ES-I3 (cell line): ENCODE measurements at regions not wholly inside any gene's neighbourhood (a gene's known extent, or its start where the extent isn't known, plus 50 kb on each side); places are given as distances from the start of the nearest gene placed in this dataset.

Experiments
- H3K36me3 ChIP-seq: 2 replicates; pipeline ENCODE4 v1.6.1; 2013; ENCODE audit warnings: mild to moderate bottlenecking, low read length, control low read depth, moderate library complexity; ENCODE audit not compliant: insufficient read depth
- H3K4me1 ChIP-seq: 2 replicates; pipeline ENCODE4 v1.6.1; 2013; ENCODE audit warnings: mild to moderate bottlenecking, control low read depth, low read length; ENCODE audit not compliant: insufficient read depth
- H3K9ac ChIP-seq: 2 replicates; pipeline ENCODE4 v1.6.1; 2013; ENCODE audit warnings: low read depth, mild to moderate bottlenecking, low read length, moderate library complexity
- H3K9me3 ChIP-seq: 2 replicates; pipeline ENCODE4 v1.6.1; 2013; ENCODE audit warnings: mild to moderate bottlenecking, low read length, moderate library complexity; ENCODE audit not compliant: control insufficient read depth, insufficient read depth

- Histone ChIP-seq H3K4me1 (no peaks in the 10 kb centered on the region), H3K9ac (no peak overlapping the region), H3K9me3 (no peaks in the 10 kb centered on the region), H3K36me3 (no peaks in the 10 kb centered on the region)
Observed at GRCh38 chr3:99373088-99373845, 265.1 kb upstream of the COL8A1 start.

GRCh38 chr3:99366663-99367429 lies 271.5 kb upstream of the COL8A1 start:
- Histone ChIP-seq H3K4me1 (no peaks in the 10 kb centered on the region), H3K9me3 (no peaks in the 10 kb centered on the region), H3K9ac (no peak overlapping the region), H3K36me3 (no peaks in the 10 kb centered on the region)

- H3K9ac ChIP-seq = no peak overlapping the region
- H3K4me1 ChIP-seq = no peaks in the 10 kb centered on the region
- H3K36me3 ChIP-seq = no peaks in the 10 kb centered on the region
- no peaks in the 10 kb centered on the region for H3K9me3 ChIP-seq
Observed at GRCh38 chr3:99365979-99366378, 272.4 kb upstream of the COL8A1 start.

- H3K36me3 ChIP-seq = no peaks in the 10 kb centered on the region
- no peak overlapping the region for H3K9ac ChIP-seq
Observed at GRCh38 chr3:99365396-99365795, 273.0 kb upstream of the COL8A1 start.

GRCh38 chr3:99357131-99357530 lies 281.3 kb upstream of the COL8A1 start:
- no peaks in the 10 kb centered on the region for H3K36me3 ChIP-seq
- H3K9me3 ChIP-seq = no peaks in the 10 kb centered on the region
- H3K9ac ChIP-seq = no peak overlapping the region

More at GRCh38 chr3:99365396-99365795, 273.0 kb upstream of the COL8A1 start:
- no peaks in the 10 kb centered on the region for H3K4me1 ChIP-seq
- H3K9me3 ChIP-seq = no peaks in the 10 kb centered on the region

GRCh38 chr3:99356696-99357095 lies 281.7 kb upstream of the COL8A1 start:
- Histone ChIP-seq H3K4me1 (no peaks in the 10 kb centered on the region), H3K9me3 (no peaks in the 10 kb centered on the region), H3K36me3 (no peaks in the 10 kb centered on the region), H3K9ac (no peak overlapping the region)

More at GRCh38 chr3:99357131-99357530, 281.3 kb upstream of the COL8A1 start:
- no peaks in the 10 kb centered on the region for H3K4me1 ChIP-seq

GRCh38 chr3:99355465-99355864 lies 282.9 kb upstream of the COL8A1 start:
- Histone ChIP-seq H3K9me3 (no peaks in the 10 kb centered on the region), H3K4me1 (no peaks in the 10 kb centered on the region), H3K9ac (no peak overlapping the region), H3K36me3 (no peaks in the 10 kb centered on the region)

- Histone ChIP-seq H3K36me3 (no peaks in the 10 kb centered on the region), H3K9me3 (no peaks in the 10 kb centered on the region), H3K4me1 (no peaks in the 10 kb centered on the region), H3K9ac (no peak overlapping the region)
Observed at GRCh38 chr3:99352811-99353210, 285.6 kb upstream of the COL8A1 start.

GRCh38 chr3:99351122-99351521 lies 287.3 kb upstream of the COL8A1 start:
- Histone ChIP-seq H3K4me1 (no peaks in the 10 kb centered on the region), H3K9ac (no peak overlapping the region), H3K9me3 (no peaks in the 10 kb centered on the region), H3K36me3 (no peaks in the 10 kb centered on the region)

GRCh38 chr3:99348451-99348850 lies 289.9 kb upstream of the COL8A1 start:
- no peak overlapping the region for H3K9ac ChIP-seq
- H3K4me1 ChIP-seq = no peaks in the 10 kb centered on the region
- H3K36me3 ChIP-seq = no peaks in the 10 kb centered on the region
- H3K9me3 ChIP-seq = no peaks in the 10 kb centered on the region

- no peaks in the 10 kb centered on the region for H3K9me3 ChIP-seq
Observed at GRCh38 chr3:99344216-99344615, 294.2 kb upstream of the COL8A1 start.

GRCh38 chr3:99342383-99342782 lies 296.0 kb upstream of the COL8A1 start:
- no peaks in the 10 kb centered on the region for H3K36me3 ChIP-seq
- no peak overlapping the region for H3K9ac ChIP-seq
- H3K4me1 ChIP-seq = no peaks in the 10 kb centered on the region
- no peaks in the 10 kb centered on the region for H3K9me3 ChIP-seq

More at GRCh38 chr3:99344216-99344615, 294.2 kb upstream of the COL8A1 start:
- Histone ChIP-seq H3K36me3 (no peaks in the 10 kb centered on the region), H3K9ac (no peak overlapping the region), H3K4me1 (no peaks in the 10 kb centered on the region)

GRCh38 chr3:99339222-99339621 lies 299.2 kb upstream of the COL8A1 start:
- H3K36me3 ChIP-seq = no peaks in the 10 kb centered on the region
- no peaks in the 10 kb centered on the region for H3K9me3 ChIP-seq
- H3K4me1 ChIP-seq = no peaks in the 10 kb centered on the region
- H3K9ac ChIP-seq = no peak overlapping the region

GRCh38 chr3:99332718-99333117 lies 305.7 kb upstream of the COL8A1 start:
- no peaks in the 10 kb centered on the region for H3K4me1 ChIP-seq
- H3K9ac ChIP-seq = no peak overlapping the region
- no peaks in the 10 kb centered on the region for H3K9me3 ChIP-seq
- H3K36me3 ChIP-seq = no peaks in the 10 kb centered on the region

- no peaks in the 10 kb centered on the region for H3K9me3 ChIP-seq
- H3K4me1 ChIP-seq = no peaks in the 10 kb centered on the region
- no peak overlapping the region for H3K9ac ChIP-seq
- no peaks in the 10 kb centered on the region for H3K36me3 ChIP-seq
Observed at GRCh38 chr3:99332276-99332675, 306.1 kb upstream of the COL8A1 start.
